Right atrium auricular region (tissue), 2 donors: ENCODE measurements at regions not wholly inside any gene's neighbourhood (a gene's known extent, or its start where the extent isn't known, plus 50 kb on each side); places are given as distances from the start of the nearest gene placed in this dataset.

Source experiments
- DNase-seq: peaks from one replicate; pipeline ENCODE4 v3.0.0-alpha.2; 2019; ENCODE audit warnings: low spot score
- H3K27ac ChIP-seq, 2 donors: fragments of 200-600 bp; sonication (generic); 1 replicate in 1 of 2; 2 replicates in 1 of 2; pipeline ENCODE4 v1.5.1; 2016 to 2019
- H3K27me3 ChIP-seq, 2 donors: fragments of 200-600 bp; sonication (generic); one replicate each; pipeline versions ENCODE4 v1.5.1 to v1.6.0; 2017 to 2019
- H3K36me3 ChIP-seq: fragments of 200-600 bp; sonication (generic); one replicate; pipeline ENCODE4 v1.5.1; 2016
- H3K4me1 ChIP-seq, 2 donors: fragments of 200-600 bp; sonication (generic); one replicate each; pipeline versions ENCODE4 v1.5.1 to v1.6.0; 2017 to 2019
- H3K4me3 ChIP-seq, 2 donors: fragments of 200-600 bp; sonication (generic); 1 replicate in 1 of 2; 2 replicates in 1 of 2; pipeline ENCODE4 v1.5.1; 2017 to 2019; ENCODE audit warnings: mild to moderate bottlenecking in 1 of 2, moderate library complexity in 1 of 2
- H3K9me3 ChIP-seq, 2 donors: fragments of 200-600 bp; sonication (generic); one replicate each; pipeline ENCODE4 v1.5.1; 2019
- TF ChIP-seq, protein P1 (sequence below), 2 donors: fragments of 200-600 bp; sonication (generic); IDR thresholded peaks; one replicate each; pipeline ENCODE4 v1.5.1; 2019; ENCODE audit warnings: antibody characterized with exemption in 2 of 2

DNA sequence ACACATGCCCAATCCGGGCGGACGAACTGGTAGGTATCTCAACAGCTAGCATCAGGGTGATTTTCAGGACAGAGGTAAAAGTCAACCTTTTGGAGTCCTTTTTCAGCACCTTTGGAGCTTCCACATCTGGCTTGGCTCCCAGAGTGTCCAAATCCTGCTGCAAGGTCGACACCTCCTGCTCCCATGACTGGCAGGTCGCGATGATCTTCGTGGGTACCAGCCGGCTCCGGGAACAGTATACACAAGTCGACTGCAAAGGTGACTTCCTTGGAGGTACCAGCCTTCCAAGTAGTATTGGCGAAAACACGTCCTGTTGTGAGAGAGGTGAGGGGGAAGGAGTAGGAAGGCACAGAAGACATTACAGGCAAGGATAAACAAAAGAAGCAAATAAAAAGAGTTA lies 672.7 kb downstream of the TMEM121 start:
- H3K9me3 ChIP-seq, result no peaks in the 10 kb centered on the region
- H3K36me3 ChIP-seq, result no peaks in the 10 kb centered on the region
- H3K27ac ChIP-seq, result no peak overlapping the region
- no peaks in the 10 kb centered on the region for H3K4me1 ChIP-seq
- TF ChIP-seq, protein P1, sequence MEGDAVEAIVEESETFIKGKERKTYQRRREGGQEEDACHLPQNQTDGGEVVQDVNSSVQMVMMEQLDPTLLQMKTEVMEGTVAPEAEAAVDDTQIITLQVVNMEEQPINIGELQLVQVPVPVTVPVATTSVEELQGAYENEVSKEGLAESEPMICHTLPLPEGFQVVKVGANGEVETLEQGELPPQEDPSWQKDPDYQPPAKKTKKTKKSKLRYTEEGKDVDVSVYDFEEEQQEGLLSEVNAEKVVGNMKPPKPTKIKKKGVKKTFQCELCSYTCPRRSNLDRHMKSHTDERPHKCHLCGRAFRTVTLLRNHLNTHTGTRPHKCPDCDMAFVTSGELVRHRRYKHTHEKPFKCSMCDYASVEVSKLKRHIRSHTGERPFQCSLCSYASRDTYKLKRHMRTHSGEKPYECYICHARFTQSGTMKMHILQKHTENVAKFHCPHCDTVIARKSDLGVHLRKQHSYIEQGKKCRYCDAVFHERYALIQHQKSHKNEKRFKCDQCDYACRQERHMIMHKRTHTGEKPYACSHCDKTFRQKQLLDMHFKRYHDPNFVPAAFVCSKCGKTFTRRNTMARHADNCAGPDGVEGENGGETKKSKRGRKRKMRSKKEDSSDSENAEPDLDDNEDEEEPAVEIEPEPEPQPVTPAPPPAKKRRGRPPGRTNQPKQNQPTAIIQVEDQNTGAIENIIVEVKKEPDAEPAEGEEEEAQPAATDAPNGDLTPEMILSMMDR (IDR thresholded peaks at IDR 0.05), result no peak
- no peak for DNase-seq
- H3K27me3 ChIP-seq, result no peaks in the 10 kb centered on the region
- no peak overlapping the region for H3K4me3 ChIP-seq

DNA sequence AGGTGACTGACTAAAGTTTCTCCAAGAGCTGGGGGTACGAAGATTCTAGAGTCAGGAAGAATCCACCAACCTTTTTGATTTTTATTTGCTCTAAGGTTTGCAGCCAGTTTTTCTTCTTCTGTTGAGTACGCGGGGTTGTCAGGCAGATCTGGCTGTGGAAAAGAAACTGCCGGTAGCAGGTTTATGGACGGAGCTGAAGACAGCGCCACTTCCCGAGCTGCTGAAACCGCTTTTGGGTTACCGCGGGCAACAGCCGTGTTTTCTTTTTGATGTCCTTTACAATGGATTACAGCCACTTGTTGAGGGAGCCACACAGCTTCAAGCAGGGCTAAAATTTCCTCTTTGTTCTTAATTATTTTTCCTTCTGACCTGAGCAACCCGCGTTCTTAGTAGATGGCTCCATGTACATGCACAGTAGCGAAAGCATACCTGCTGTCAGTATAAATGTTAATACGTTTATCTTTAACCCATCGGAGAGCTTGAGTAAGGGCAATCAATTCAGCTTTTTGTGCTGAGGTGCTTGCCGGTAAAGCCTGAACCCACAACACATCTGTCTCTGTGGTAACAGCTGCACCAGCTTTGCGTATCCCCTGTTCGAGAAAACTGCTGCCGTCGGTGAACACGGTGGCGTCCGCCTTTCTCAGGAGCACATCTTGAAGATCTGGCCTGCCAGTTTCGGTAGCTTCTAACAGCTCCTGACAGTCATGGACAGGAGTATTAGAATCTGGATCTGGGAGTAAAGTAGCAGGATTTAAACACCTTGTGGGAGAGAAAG lies 674.3 kb downstream of the TMEM121 start:
- DNase-seq, result no peak
- TF ChIP-seq, protein P1 (IDR thresholded peaks at IDR 0.05), result no peak
- H3K4me1 ChIP-seq, result no peaks in the 10 kb centered on the region
- no peak overlapping the region for H3K27ac ChIP-seq
- H3K4me3 ChIP-seq, result no peak overlapping the region
- H3K36me3 ChIP-seq, result no peaks in the 10 kb centered on the region
- H3K9me3 ChIP-seq, result no peaks in the 10 kb centered on the region
- H3K27me3 ChIP-seq, result no peaks in the 10 kb centered on the region

DNA sequence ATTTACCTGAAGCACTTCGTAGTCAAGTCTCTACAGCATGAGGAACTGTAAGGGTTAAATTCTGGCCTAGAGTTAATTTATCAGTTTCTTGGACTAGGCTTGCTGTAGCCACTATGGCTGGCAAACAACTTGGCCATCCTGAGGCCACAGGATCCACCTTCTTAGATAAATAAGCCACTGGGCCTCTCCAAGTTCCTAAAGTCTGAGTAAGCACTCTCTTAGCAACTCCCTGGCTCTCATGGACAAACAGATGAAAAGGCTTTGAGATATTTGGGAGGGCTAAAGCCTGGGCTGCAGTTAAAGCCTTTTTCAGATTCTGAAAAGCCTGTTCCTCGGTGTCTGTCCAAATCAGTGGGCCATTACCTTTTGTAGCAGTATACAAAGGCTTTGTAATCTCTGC lies 675.0 kb downstream of the TMEM121 start:
- Histone ChIP-seq H3K27ac (no peak overlapping the region), H3K27me3 (no peaks in the 10 kb centered on the region), H3K4me1 (no peaks in the 10 kb centered on the region), H3K4me3 (no peak overlapping the region), H3K9me3 (no peaks in the 10 kb centered on the region), H3K36me3 (no peaks in the 10 kb centered on the region)
- no peak for DNase-seq
- TF ChIP-seq, protein P1 (IDR thresholded peaks at IDR 0.05), result no peak

- H3K4me1 ChIP-seq, result no peaks in the 10 kb centered on the region
- no peak overlapping the region for H3K4me3 ChIP-seq
- no peaks in the 10 kb centered on the region for H3K9me3 ChIP-seq
- no peaks in the 10 kb centered on the region for H3K27me3 ChIP-seq
- TF ChIP-seq, protein P1 (IDR thresholded peaks at IDR 0.05), result no peak
- no peaks in the 10 kb centered on the region for H3K36me3 ChIP-seq
- DNase-seq, result no peak
- H3K27ac ChIP-seq, result no peak overlapping the region
Measured at GRCh38 chr14:106203438-106203837, 677.1 kb downstream of the TMEM121 start.

DNA sequence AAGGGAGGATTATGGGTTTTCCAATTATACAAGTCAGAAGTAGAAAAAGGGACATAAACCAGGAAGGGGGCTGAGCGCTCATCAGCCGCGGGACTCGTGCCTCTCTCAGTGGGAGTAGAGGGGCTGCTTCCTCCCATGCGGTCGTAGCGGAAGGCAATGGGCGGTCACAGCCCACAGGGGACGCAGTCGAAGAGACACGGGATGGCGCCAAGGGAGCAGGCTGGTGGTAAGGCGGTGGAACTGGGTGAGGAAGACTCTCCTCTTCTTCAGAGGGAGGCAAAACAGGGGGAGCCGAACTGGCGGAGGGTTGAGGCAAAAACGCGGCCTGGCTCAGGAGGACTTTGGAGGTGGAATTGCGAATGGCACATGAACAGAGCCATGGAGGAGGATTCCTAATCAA lies 677.7 kb downstream of the TMEM121 start:
- no peaks in the 10 kb centered on the region for H3K9me3 ChIP-seq
- no peaks in the 10 kb centered on the region for H3K36me3 ChIP-seq
- H3K4me3 ChIP-seq, result no peak overlapping the region
- H3K27me3 ChIP-seq, result no peaks in the 10 kb centered on the region
- H3K4me1 ChIP-seq, result no peaks in the 10 kb centered on the region
- H3K27ac ChIP-seq, result no peak overlapping the region
- TF ChIP-seq, protein P1 (IDR thresholded peaks at IDR 0.05), result no peak
- no peak for DNase-seq

GRCh38 chr14:106207316-106207715 lies 680.9 kb downstream of the TMEM121 start:
- no peaks in the 10 kb centered on the region for H3K27me3 ChIP-seq
- no peak for DNase-seq
- H3K27ac ChIP-seq, result no peak overlapping the region
- no peaks in the 10 kb centered on the region for H3K4me1 ChIP-seq
- H3K36me3 ChIP-seq, result no peaks in the 10 kb centered on the region
- no peak overlapping the region for H3K4me3 ChIP-seq
- no peaks in the 10 kb centered on the region for H3K9me3 ChIP-seq
- TF ChIP-seq, protein P1 (IDR thresholded peaks at IDR 0.05), result no peak
